GM23338 (cell line): ENCODE measurements at regions not wholly inside any gene's neighbourhood (a gene's known extent, or its start where the extent isn't known, plus 50 kb on each side); places are given as distances from the start of the nearest gene placed in this dataset.

Source experiments
- ATAC-seq: fragments of 200-7000 bp; cut with Tn5 transposase; 3 replicates; pipeline ENCODE4 v1.9.1; 2020
- DNase-seq: peaks from one replicate; pipeline ENCODE4 v3.0.0-alpha.2; 2015; ENCODE audit warnings: low spot score
- H2AFZ ChIP-seq: fragments of 200-600 bp; sonication (generic); 2 replicates; pipeline ENCODE4 v1.8.0; 2016; ENCODE audit warnings: antibody characterized with exemption, mild to moderate bottlenecking, moderate library complexity
- H3F3A ChIP-seq: fragments of 200-600 bp; sonication (generic); replicated peaks from 2 replicates; pipeline ENCODE4 v1.8.0; 2017; ENCODE audit warnings: antibody characterized with exemption, mixed run types, low read depth
- H3K27ac ChIP-seq: fragments of 200-600 bp; sonication (generic); 2 replicates; pipeline ENCODE4 v1.6.1; 2016; ENCODE audit warnings: low read depth
- H3K27me3 ChIP-seq: fragments of 200-600 bp; sonication (generic); 2 replicates; pipeline ENCODE4 v1.8.0; 2016; ENCODE audit warnings: mild to moderate bottlenecking, mixed run types, moderate library complexity; ENCODE audit not compliant: insufficient read depth
- H3K36me3 ChIP-seq: fragments of 200-600 bp; sonication (generic); 2 replicates; pipeline ENCODE4 v1.8.0; 2016; ENCODE audit warnings: mild to moderate bottlenecking; ENCODE audit not compliant: insufficient read depth
- H3K4me1 ChIP-seq: fragments of 200-600 bp; sonication (generic); 2 replicates; pipeline ENCODE4 v1.8.0; 2016; ENCODE audit warnings: mild to moderate bottlenecking, moderate library complexity; ENCODE audit not compliant: insufficient read depth
- H3K4me2 ChIP-seq: fragments of 200-600 bp; sonication (generic); 2 replicates; pipeline ENCODE4 v1.7.1; 2017; ENCODE audit warnings: mixed run types
- H3K4me3 ChIP-seq: fragments of 200-600 bp; sonication (generic); 2 replicates; pipeline ENCODE4 v1.6.1; 2016; ENCODE audit warnings: mixed run types
- H3K79me2 ChIP-seq: fragments of 200-600 bp; sonication (generic); replicated peaks from 2 replicates; pipeline ENCODE4 v1.8.0; 2017; ENCODE audit warnings: mild to moderate bottlenecking; ENCODE audit not compliant: insufficient read depth
- H3K9me2 ChIP-seq: fragments of 200-600 bp; sonication (generic); 2 replicates; pipeline ENCODE4 v1.8.0; 2017; ENCODE audit not compliant: insufficient read depth
- H4K20me1 ChIP-seq: fragments of 200-600 bp; sonication (generic); replicated peaks from 2 replicates; pipeline ENCODE4 v1.8.0; 2017; ENCODE audit warnings: mild to moderate bottlenecking; ENCODE audit not compliant: insufficient read depth
- H3K27ac Mint-ChIP-seq: 2 replicates; pipeline ENCODE4 v1.8.0; 2020; ENCODE audit warnings: inconsistent platforms, mild to moderate bottlenecking, moderate library complexity, mixed read lengths
- H3K27me3 Mint-ChIP-seq: 3 replicates; pipeline ENCODE4 v1.8.0; 2022; ENCODE audit warnings: low read depth, mild to moderate bottlenecking, moderate library complexity, mixed read lengths, inconsistent platforms; ENCODE audit not compliant: insufficient read depth, poor library complexity
- H3K36me3 Mint-ChIP-seq: 3 replicates; pipeline ENCODE4 v1.8.0; 2021; ENCODE audit warnings: low read depth, mild to moderate bottlenecking, inconsistent platforms, moderate library complexity, mixed read lengths
- H3K4me1 Mint-ChIP-seq: 3 replicates; pipeline ENCODE4 v1.8.0; 2020; ENCODE audit warnings: mild to moderate bottlenecking, inconsistent platforms, mixed read lengths
- H3K4me3 Mint-ChIP-seq: 3 replicates; pipeline ENCODE4 v1.8.0; 2021; ENCODE audit warnings: moderate library complexity, mild to moderate bottlenecking, inconsistent platforms, mixed read lengths
- H3K9me3 Mint-ChIP-seq: 3 replicates; pipeline ENCODE4 v1.8.0; 2020; ENCODE audit warnings: moderate library complexity, mild to moderate bottlenecking, inconsistent platforms, mixed read lengths
- EZH2 ChIP-seq: fragments of 200-600 bp; sonication (generic); IDR thresholded peaks from one replicate; pipeline ENCODE4 v1.8.0; 2017; ENCODE audit warnings: antibody characterized with exemption, mild to moderate bottlenecking, low read depth; ENCODE audit not compliant: unreplicated experiment
- EZH2phosphoT487 ChIP-seq: fragments of 200-600 bp; sonication (generic); IDR thresholded peaks from one replicate; pipeline ENCODE4 v1.8.1; 2018; ENCODE audit warnings: antibody characterized with exemption; ENCODE audit not compliant: unreplicated experiment
- TF ChIP-seq, protein P1 (sequence below): fragments of 250-450 bp; sonication (Bioruptor Pico); IDR thresholded peaks from 2 replicates; pipeline ENCODE4 v1.5.0; 2020; ENCODE audit warnings: mild to moderate bottlenecking, moderate library complexity

DNA sequence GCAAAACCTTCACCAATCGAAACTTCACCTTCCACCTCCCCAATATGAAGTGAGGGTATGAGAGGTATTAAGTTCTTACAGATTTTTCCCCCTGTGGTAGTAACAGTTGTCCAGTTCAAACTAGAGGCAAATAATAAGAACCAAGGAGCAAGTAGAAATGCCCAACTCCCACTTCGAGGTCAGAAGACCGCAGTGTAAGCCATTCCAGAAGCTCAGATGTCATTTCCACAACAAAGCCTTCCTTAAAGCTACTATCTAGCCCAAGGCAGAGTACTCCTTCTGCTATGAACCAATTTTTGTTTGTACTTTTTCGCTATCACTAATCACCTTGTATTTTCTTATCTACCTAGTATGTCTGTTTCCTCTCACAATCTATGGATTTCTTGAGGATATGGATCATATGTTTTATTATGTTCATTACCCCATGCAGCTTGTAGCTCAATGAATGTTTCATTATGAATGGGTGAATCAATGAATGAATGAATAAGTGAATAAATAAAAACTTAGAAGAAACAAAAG, 235.7 kb upstream of the KCNMB2 start:
- H3K36me3 Mint-ChIP-seq, result no peaks in the 10 kb centered on the region
- H3K27me3 Mint-ChIP-seq, result no peaks in the 10 kb centered on the region
- Histone ChIP-seq H3K36me3 (no peaks in the 10 kb centered on the region), H2AFZ (peak overlapping the region; percentile 58; the same call in 1 of the 2 replicates), H3K27ac (no peak overlapping the region), H3K4me2 (no peak overlapping the region), H3K4me3 (no peak overlapping the region), H3K4me1 (no peaks in the 10 kb centered on the region), H3K27me3 (no peaks in the 10 kb centered on the region), H3K9me2 (no peaks in the 10 kb centered on the region), H4K20me1 (no peaks in the 10 kb centered on the region), H3F3A (no peaks in the 10 kb centered on the region), H3K79me2 (no peaks in the 10 kb centered on the region)
- peaks cover 7% of the 10 kb centered on the region; the same call in 2 of the 3 replicates for H3K4me1 Mint-ChIP-seq
- DNase-seq (no peak), ATAC-seq (no peak)
- no peak overlapping the region for H3K4me3 Mint-ChIP-seq
- TF ChIP-seq EZH2phosphoT487, result no peak
- TF ChIP-seq, protein P1, sequence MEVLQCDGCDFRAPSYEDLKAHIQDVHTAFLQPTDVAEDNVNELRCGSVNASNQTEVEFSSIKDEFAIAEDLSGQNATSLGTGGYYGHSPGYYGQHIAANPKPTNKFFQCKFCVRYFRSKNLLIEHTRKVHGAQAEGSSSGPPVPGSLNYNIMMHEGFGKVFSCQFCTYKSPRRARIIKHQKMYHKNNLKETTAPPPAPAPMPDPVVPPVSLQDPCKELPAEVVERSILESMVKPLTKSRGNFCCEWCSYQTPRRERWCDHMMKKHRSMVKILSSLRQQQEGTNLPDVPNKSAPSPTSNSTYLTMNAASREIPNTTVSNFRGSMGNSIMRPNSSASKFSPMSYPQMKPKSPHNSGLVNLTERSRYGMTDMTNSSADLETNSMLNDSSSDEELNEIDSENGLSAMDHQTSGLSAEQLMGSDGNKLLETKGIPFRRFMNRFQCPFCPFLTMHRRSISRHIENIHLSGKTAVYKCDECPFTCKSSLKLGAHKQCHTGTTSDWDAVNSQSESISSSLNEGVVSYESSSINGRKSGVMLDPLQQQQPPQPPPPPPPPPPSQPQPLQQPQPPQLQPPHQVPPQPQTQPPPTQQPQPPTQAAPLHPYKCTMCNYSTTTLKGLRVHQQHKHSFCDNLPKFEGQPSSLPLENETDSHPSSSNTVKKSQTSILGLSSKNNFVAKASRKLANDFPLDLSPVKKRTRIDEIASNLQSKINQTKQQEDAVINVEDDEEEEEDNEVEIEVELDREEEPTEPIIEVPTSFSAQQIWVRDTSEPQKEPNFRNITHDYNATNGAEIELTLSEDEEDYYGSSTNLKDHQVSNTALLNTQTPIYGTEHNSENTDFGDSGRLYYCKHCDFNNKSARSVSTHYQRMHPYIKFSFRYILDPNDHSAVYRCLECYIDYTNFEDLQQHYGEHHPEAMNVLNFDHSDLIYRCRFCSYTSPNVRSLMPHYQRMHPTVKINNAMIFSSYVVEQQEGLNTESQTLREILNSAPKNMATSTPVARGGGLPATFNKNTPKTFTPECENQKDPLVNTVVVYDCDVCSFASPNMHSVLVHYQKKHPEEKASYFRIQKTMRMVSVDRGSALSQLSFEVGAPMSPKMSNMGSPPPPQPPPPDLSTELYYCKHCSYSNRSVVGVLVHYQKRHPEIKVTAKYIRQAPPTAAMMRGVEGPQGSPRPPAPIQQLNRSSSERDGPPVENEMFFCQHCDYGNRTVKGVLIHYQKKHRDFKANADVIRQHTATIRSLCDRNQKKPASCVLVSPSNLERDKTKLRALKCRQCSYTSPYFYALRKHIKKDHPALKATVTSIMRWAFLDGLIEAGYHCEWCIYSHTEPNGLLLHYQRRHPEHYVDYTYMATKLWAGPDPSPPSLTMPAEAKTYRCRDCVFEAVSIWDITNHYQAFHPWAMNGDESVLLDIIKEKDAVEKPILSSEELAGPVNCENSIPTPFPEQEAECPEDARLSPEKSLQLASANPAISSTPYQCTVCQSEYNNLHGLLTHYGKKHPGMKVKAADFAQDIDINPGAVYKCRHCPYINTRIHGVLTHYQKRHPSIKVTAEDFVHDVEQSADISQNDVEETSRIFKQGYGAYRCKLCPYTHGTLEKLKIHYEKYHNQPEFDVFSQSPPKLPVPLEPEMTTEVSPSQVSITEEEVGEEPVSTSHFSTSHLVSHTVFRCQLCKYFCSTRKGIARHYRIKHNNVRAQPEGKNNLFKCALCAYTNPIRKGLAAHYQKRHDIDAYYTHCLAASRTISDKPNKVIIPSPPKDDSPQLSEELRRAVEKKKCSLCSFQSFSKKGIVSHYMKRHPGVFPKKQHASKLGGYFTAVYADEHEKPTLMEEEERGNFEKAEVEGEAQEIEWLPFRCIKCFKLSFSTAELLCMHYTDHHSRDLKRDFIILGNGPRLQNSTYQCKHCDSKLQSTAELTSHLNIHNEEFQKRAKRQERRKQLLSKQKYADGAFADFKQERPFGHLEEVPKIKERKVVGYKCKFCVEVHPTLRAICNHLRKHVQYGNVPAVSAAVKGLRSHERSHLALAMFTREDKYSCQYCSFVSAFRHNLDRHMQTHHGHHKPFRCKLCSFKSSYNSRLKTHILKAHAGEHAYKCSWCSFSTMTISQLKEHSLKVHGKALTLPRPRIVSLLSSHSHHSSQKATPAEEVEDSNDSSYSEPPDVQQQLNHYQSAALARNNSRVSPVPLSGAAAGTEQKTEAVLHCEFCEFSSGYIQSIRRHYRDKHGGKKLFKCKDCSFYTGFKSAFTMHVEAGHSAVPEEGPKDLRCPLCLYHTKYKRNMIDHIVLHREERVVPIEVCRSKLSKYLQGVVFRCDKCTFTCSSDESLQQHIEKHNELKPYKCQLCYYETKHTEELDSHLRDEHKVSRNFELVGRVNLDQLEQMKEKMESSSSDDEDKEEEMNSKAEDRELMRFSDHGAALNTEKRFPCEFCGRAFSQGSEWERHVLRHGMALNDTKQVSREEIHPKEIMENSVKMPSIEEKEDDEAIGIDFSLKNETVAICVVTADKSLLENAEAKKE (CRISPR knock-in tag), result peak; percentile 38; the same call in 1 of the 2 replicates
- H3K27ac Mint-ChIP-seq, result no peak overlapping the region
- H3K9me3 Mint-ChIP-seq, result no peaks in the 10 kb centered on the region

DNA sequence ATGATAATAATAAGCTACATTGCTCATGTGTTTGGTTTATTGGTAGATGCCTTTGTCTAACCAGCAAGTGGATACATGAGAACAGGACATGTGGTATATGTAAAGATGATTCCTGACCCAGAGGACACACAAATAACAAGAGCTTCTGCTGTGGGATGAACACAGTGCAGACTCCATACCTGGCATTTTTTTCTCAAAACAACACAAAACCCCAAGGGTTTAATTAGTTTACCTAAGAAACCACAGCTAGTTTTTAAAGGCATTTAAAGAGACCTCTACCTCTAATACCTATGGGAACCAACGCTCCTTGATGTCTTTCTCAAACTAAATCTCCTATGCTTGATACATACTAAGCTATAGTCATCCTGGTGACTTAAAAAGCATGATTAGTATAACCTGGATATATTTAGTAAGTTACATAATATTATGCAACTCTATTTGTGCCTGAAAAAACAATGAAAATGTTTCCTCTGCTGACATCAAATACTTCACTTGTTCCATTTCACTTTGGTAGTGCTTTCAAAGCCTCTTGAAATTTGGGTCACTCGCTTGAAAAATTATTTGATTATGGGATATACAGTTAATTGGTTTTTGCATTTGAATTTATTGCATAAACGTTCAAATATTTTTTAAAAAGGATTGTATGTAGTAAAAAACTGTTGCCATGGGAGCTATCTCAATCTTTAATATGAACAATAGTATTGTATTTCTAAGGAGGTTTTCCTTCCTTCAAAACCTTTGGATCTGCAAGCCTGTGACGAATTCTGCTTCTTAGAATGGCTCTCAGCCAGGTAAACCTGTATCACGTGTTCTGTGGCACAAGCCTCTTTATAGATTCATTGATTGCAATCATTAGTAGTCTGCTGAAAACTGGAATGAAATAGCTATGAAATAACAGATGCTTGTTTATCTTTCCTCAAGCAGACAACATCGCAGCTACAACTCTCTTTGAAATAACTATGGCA, 233.0 kb upstream of the KCNMB2 start:
- Mint-ChIP-seq H3K4me3 (no peak overlapping the region), H3K27me3 (no peaks in the 10 kb centered on the region), H3K27ac (no peak overlapping the region), H3K9me3 (no peaks in the 10 kb centered on the region), H3K36me3 (no peaks in the 10 kb centered on the region), H3K4me1 (0 out of 3 replicates have a peak, but pooled peaks cover 4% of the 10 kb centered on the region)
- DNase-seq (no peak), ATAC-seq (no peak)
- Histone ChIP-seq H3K27ac (no peak overlapping the region), H3K4me2 (no peak overlapping the region), H3F3A (no peaks in the 10 kb centered on the region), H3K36me3 (no peaks in the 10 kb centered on the region), H3K9me2 (no peaks in the 10 kb centered on the region), H3K4me3 (no peak overlapping the region), H2AFZ (no peak overlapping the region), H4K20me1 (no peaks in the 10 kb centered on the region), H3K27me3 (no peaks in the 10 kb centered on the region), H3K79me2 (no peaks in the 10 kb centered on the region), H3K4me1 (no peaks in the 10 kb centered on the region)
- TF ChIP-seq, protein P1 (CRISPR knock-in tag), result no peak
- no peak for TF ChIP-seq EZH2
